ENCODE measurements at regions not wholly inside any gene's neighbourhood (a gene's known extent, or its start where the extent isn't known, plus 50 kb on each side); places are given as distances from the start of the nearest gene placed in this dataset.
"Not testable (repeated sequence)": the region's sequence is repeated elsewhere in the genome, so short reads cannot be mapped to it uniquely, and the experiment has no call there.

DNA sequence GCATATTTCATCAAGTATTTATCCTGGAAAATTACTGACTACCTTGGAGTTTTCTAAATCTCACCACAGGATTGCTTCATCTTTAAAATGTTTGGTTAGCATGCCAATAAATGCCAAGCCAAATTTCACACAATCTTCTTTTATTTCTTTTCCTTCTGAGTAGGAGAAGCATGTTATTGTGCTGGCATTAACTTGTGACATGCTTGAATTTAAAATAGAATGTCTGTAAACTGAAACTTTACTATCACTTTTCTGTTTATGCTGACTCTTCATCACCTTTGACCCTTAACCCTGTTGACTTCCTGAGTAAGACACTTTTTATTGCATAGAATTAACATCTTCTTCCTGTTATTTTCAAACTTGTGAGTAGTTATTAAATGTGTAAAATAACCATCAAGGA, 56.2 kb upstream of the LRRTM4 start:
- DNase-seq, result no peak

DNA sequence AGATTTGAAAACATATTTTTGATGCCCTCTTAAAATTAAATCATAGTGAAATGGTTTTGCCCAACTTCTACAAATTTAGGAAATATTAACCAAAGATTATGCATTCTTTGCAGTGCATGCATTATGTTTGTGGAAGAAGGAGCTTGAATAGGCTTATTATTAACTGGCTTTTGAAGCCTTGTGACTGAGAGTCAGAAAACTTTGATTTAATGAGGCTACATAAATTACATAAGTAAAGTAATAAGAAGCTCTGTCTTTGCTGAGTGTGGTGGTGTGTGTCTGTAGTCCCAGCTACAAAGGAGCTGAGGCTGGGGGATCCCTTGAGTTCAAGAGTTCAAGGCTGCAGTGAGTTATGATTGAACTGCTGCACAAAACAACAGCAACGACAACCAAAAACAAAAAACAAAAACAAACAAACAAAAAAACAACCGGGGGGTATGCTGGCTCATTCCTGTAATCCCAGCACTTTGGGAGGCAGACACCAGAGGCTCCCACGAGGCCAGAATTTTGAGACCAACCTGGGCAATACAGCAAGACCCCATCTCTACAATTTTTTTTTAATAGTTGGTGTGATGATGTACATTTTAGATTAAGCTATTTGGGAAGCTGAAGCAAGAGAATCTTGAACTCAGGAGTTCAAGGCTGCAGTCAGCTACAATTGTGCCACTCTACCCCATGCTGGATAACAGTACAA, 57.0 kb upstream of the LRRTM4 start:
- DNase-seq, result no peak

DNA sequence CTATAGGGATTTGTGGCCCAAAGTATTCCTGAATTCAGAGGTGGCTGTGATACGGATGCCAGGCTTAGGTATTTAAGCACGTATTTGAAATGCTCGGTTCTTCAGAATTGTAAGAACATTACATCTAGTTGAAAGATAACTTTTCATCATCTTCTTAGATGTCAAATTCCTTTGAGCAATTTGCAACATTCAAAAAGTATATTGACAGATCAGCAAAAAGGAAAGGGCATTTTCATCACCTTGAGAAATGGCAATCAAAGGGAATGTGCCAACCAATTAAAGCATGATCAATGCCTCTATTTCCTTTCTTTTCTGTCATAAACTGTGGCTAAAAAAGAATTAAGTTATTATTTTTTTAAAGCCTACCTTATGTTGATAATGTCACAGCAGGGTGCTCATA, 66.3 kb upstream of the LRRTM4 start:
- DNase-seq, result no peak

DNA sequence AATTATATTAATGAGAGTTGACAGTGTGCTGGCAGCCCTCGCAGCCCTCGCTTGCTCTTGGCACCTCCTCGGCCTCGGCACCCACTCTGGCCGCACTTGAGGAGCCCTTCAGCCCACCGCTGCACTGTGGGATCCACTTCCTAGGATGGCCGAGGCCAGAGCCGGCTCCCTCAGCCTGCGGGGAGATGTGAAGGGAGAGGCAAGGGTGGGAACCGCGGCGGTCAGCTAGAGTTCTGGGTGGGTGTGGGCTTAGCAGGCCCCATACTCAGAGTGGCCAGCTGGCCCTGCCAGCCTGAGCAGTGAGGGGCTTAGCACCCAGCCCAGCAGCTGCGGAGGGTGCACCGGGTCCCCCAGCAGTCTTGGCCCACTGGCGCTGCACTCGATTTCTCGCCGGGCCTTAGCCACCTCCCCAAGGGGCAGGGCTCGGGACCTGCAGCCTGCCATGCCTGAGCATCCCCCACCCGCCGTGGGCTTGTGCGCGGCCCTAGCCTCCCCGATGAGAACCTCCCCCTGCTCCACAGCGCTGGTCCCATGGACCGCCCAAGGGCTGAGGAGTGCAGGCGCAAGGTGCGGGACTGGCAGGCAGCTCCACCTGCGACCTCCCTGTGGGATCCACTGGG, 68.2 kb upstream of the LRRTM4 start:
- no peak for DNase-seq

DNA sequence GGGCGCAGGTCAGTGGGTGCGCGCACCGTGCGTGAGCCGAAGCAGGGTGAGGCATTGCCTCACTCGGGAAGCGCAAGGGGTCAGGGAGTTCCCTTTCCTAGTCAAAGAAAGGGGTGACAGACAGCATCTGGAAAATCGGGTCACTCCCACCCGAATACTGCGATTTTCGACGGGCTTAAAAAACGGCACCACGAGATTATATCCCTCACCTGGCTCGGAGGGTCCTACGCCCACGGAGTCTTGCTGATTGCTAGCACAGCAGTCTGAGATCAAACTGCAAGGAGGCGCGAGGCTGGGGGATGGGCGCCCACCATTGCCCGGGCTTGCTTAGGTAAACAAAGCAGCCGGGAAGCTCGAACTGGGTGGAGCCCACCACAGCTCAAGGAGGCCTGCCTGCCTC, 70.8 kb upstream of the LRRTM4 start:
- not testable (repeated sequence) for DNase-seq

DNA sequence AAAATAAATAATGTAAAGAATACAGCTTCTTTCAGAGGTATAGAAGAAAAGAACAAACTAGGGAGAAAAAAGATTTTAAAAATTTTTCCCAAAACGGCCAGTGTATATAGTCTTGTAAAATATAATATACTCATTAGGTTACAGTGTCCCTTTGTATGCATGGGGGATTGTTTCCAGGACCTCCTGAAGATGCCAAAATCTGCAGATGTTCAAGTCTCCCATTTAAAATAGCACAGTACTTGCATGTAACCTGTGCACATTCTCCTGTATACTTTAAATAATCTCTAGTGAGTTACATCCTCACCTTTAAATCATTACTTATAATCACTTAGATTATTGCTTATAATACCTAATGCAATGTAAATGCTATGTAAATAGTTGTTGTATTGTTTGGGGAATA, 80.6 kb upstream of the LRRTM4 start:
- no peak for DNase-seq

DNA sequence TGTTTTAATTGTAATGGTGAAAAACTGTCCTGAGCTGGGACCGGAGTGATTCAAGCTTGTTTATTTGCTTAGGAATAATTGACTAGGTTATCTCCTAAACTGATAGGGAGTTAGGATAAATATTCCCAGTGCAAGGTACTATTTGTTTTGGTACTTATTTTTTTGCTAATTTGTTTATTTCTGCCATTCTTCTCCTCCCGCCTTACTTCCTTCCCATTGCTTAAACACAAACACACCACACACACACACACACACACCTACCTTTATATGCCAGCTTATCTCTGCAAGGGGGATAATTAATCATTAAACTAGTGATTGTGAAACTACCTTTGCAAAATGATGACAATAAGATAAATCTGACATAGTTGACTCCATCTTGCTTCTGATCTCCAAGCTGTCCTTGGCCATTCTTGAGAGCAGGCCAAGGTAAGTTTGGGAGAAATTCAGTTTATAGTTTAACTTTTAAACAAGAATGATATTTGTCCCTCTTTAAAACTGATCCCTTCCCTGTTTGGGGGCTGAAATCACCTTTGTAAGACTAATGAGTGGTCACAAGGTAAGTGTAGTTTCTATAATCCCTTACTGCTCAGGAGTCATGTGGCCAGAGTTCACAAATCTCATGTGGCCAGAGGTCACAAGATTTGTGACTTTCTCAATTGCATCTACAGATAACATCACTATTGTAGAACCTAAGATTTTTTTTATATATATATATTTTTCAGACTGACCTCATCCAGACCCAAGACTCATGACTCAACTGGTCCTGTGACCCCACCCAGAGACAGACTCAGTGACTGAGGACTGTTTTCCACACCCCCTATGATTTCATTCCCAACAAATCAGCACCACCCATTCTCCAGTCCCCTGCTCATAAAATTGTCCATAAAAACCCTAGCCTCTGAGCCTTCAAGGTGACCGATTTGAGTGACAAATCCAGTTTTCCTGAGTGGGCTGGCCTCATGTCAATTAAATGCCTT, 83.1 kb upstream of the LRRTM4 start:
- DNase-seq, result no peak

DNA sequence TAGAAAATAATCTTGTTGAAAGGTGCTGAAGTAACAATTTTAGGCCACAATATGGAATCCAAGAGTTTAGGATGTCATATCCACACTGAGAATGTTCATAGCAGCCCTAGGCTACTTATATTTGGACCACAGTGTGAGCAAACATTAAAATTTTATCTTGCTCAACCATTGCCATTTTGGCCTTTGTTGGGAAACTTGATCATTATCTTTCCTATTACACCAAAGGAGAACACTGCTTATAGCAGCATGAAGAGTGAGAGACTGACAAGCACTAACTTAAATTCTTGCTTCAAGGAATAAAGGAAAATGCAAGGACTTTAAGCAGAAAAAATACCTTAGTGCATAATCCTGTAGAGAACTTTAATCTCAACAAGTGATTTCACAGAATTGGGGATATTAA, 86.3 kb upstream of the LRRTM4 start:
- DNase-seq, result no peak

DNA sequence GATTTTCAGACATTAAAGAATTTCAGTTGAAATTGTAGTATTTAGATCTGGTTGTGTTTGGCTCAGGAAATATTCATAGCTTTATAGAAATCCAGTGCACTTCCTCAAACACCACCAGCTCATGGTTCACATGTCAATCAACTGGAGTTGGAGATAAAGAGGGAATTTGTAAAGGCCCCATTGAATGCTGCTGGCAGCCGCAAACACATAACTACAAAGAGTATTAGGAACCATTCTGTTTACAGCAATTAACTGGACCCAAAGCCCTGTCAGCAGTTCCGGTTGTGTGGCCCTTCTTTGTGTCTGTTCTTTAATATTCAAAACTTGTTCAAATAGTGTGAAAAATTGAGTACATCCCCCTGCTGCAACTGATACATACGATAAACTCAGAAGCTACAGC, 107.4 kb upstream of the LRRTM4 start:
- no peak for DNase-seq

DNA sequence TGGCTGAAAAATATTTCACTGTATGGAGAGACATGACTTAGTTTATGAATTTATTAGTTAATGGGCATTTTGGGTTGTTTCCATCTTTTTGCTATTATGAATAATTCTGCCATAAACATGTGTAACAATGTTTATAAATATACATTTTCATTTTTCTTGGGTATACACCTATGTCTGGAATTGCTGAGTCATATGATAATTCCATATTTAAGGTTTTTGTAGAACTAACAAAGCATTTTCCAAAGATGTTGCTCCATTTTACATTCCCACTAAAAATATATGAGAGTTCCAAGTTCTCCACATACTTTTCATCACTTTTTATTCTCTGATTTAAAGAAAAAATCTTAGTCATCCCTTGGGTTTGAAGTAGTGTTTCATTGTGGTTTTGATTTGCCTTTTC, 108.8 kb upstream of the LRRTM4 start:
- DNase-seq, result no peak

DNA sequence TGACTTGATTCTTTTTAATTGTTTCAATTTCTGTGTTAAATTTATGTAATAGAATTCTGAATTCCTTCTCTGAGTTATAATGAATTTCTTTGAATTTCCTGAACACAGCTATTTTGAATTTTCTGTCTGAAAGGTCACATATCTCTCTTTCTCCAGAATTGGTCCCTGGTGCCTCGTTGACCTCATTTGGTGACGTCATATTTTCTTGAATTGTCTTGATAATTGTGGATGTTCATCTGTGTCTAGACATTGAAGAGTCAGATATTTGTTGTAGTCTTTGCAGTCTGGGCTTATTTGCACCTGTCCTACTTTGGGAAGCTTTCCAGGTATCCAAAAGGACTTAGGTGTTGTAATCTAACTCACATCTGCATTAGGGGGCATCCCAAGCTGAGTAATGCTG, 111.4 kb upstream of the LRRTM4 start:
- no peak for DNase-seq

DNA sequence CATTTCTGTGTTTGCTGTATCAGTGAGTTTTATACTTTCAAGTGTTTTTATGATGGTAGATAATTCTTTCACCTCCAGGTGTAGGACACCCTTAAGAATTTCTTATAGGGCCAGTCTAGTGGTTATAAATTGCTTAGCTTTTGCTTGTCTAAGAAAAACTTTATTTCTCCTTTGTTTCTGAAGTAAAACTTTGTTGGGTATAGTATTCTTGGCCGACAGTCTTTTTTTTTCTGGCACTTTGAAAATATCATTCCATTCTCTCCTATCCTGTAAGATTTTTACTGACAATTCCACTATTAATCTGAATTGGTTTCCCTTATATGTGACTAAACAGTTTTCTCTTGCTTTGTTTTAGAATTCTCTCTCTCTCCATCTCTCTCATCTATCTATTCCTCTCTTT, 118.7 kb upstream of the LRRTM4 start:
- no peak for DNase-seq

DNA sequence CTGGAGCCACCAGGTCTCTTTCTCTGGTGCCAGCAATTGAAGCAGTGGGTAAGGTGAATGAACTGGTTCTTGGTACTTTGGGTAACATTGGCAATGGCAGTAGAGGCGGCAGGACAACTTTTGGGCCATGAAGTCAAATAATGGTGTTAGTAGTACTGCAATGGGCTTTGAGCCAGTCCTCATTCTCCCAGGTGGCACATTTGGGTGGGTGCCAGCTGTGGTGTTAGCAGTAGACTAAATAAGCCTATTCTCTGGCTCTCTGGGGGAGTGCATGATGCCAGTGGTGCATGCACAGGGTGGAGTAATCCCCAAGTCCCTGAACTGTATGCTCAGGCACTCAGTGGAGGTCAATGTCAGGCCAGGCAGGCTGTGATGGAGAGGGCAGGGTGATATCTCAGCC, 120.2 kb upstream of the LRRTM4 start:
- DNase-seq, result no peak

DNA sequence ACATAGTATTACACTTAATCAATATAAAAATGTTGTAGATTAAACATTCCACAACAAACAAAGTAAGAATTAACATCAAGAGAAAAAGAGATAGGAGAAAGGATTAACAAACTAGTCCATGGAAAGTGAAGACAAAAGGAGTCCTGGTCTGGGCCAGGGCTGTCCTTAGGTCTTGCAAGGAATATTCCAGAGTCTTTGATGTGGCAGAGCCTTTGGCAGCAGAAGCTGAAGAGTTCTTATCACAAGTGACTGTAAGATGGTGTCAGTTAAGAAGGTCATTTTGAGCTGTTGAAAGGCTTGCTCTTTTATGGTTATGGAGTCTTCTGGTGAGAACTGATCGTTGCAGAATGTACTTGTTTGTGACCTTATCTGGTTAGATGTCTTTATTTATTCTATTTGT, 127.7 kb upstream of the LRRTM4 start:
- no peak for DNase-seq

DNA sequence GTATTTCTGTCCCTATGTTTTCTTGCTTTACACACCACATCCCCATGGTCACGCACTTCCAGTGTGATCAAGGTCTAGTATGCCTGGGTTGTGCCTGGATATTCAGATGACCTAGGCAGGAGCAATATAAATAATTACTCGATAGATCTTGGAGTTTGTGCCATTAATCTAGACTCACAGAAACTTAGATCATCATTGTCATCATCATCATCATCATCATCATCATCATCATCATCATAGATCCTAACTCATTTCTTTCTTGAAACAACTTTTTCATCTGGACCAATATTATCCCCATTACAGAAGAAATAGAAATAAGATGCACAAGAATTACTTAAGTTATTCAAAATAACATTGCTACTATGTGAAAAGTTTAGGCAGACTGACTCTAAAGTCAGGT, 130.3 kb upstream of the LRRTM4 start:
- DNase-seq, result no peak

DNA sequence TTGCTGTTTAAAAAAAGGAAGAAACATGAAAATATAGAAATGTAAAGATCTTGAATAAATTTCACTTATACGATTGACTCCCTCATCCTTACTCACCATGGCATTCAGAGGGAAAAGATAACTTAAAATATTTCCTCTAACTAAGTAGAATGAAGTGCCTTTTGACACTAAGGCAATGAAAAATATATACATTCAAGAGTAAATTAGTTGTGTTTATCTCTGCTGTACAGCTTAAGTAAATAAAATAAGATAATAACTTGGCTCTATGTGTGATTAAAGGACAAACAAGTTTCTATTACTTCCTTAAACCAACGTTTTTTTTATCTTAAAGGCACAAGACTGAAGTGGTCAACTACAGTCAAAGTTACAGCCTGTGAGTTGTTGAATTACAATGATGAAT, 142.3 kb upstream of the LRRTM4 start:
- no peak for DNase-seq

DNA sequence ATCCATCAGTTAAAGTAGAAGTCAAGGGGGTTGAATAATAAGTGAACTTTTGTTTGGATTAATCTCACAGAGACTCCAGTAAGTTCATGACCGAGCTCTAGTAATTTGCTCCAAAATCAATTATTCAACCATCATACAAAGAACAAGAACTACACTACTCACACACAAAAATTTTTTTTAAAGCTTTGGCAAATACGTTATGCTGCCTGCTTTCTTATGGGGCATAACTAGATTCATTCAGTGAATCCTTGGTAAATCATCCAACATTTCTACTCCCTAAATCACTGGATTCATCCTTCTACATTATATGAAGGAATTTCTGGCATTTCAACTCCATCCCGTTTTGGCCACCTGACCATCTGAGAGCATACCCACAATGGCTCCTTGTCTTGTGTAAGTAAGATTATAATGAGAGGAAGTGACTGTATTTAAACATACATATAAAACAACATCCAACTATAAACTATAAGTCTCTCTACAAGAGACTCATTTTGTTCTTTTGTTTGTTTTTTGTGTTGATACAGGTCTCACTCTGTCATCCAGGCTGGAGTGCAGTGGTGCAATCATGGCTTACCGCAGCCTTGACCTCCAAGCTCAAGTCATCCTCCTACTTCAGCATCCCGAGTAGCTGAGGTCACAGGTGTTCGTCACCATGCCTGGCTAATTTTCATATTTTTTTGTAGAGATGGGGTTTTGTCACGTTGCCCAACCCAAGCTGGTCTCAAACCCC, 144.2 kb upstream of the LRRTM4 start:
- DNase-seq, result no peak

DNA sequence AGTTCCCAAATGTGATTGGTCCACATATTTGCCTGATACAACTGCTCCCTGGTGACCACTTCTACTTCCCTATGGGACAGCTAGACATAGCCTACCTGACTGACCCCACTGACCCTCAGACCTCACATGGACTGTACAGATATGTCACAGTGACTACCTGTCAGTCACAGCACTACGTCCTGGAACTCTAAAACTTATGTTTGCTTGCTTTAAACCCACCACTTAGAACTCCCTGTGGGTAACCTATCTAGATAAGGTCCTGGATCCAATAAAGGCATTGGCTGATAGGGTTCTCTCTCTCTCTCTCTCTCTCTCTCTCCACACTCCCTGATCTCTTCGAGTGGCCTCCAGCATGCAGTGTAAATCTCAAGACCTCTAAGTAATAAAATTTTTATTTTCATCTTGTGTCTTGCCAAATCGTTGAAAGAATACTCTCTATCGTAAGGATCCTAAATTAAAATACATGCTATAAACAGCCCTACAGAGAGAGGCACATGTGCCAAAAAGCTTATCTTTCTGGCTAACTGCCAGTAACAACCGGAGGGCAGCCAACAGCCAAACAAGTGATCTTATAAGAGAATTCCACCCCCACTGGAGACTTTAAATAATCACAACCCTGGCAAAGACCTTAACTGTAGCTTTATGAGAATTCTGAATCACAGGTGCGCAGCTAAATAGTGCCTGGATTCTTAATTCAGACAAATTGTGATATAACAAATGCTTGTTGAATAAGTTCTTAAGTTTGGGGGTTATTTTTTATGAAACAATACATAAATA, 162.6 kb upstream of the LRRTM4 start:
- peak; percentile 73 for DNase-seq

DNA sequence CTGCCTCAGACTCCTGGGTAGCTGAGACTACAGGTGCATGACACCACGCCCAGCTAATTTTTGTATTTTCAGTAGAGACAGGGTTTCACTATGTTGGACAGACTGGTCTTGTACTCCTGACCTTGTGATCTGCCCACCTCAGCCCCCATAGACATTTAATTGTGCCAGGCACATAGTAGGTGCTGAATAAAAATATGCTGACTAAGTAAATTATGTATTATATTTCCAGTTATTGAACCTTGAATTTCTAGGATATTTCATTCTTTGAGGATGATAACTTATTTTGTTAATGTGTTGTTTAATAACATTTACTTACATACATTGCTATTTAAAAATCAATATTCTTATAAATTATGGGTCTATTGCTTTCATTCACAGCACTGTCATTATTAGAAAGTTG, 190.4 kb upstream of the LRRTM4 start:
- DNase-seq, result no peak

DNA sequence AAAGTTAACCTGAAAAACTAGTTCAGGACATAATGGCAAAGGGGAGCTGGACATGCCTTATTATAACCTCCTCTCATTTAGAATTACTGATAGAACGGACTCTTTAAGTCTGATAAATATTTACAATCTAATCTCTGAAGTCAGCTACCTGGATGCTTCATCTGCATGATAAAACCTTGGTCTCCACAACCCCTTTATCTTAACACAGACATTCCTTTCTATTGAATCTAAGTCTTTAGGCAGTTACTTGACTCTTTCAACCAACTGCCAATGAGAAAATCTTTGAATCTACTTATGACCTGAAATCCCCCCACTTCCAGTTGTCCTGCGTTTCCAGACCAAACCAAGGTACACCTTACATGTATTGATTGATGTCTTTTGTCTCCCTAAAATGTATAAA, 191.2 kb upstream of the LRRTM4 start:
- DNase-seq, result no peak

DNA sequence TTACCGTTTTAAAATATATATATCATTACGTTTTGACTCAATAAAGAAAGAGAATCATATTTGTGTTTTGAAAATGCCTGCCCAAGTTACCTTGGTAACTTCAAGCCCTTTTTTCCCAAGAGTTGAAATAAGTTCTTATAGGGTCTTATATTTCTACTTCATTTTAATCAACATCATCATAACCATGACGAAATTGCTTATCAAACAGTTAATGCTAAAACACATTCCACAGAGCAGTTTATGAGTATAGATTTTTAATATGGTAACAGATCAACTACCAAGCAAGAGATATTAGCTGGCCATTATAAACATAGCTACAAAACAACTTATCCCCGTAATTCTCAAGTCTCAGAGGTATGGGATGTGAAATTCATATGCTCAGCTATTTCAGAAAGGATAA, 197.9 kb upstream of the LRRTM4 start:
- no peak for DNase-seq

DNA sequence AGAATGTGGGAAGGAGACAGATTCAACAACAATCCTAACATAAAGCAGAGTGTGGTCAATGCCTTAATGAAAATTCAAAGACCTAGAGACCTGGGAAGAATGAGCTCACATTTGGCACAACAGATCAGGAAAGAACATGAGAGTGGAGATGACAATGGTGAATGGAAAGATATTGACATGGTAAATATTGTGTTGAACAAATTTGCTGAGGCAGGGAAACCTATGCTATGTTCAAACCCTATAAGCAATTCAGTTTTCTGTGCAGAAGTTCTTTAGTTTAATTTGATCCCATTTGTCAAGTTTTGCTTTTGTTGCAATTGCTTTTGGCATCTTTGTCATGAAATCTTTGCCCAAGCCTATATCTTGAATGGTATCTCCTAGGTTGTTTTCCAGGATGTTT, 199.4 kb upstream of the LRRTM4 start:
- no peak for DNase-seq

DNA sequence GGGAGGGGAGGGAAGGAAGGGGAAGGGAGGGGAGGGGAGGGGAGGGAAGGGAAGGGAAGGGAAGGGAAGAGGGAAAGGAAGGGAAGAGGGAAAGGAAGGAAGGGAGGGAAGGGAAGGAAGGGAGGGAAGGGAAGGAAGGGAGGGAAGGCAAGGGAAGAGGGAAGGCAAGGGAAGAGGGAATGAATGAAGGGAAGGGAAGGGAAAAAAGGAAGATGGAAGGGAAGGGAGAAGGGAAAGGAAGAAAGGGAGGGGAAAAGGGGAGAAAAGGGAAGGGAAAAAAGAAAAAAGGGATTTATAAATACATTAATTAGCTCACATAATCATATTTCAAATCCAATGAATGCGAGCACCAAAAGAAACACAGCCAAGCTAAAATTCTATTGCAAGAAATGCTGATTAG, 202.9 kb upstream of the LRRTM4 start:
- DNase-seq, result no peak

All from DMS79 (cell line).